ENCODE measurements at regions not wholly inside any gene's neighbourhood (a gene's known extent, or its start where the extent isn't known, plus 50 kb on each side); places are given as distances from the start of the nearest gene placed in this dataset.

GRCh38 chr1:221888218-221888617 lies 146.3 kb upstream of the DUSP10 start:
- Histone ChIP-seq H3K27ac (peak overlapping the region in 1 of 4 donors; percentile 18), H3K4me3 (no peak overlapping the region), H3K9me3 (no peaks in the 10 kb centered on the region), H3K4me1 (peaks cover 22 to 23% of the 10 kb centered on the region in 2 donors), H3K27me3 (no peaks in the 10 kb centered on the region), H3K36me3 (no peaks in the 10 kb centered on the region)
- in situ Hi-C loops (cut with MboI; ENCODE audit: low sequenced_read_pairs in 4 of 4): no loop called here
- DNase-seq: no peak
- intact Hi-C loops (cut with DNase I; ENCODE audit: low total_unique reads): loop anchor here (5.0 to 10.0 kb wide), 4 partner anchors 41 to 323 kb away; partner anchors contain the start of gene DUSP10
- TF ChIP-seq CTCF (IDR thresholded peaks at IDR 0.05 in 4 of 5, conservative IDR thresholded peaks at IDR 0.05 in 1 of 5) (no peak), POLR2A (IDR thresholded peaks at IDR 0.05) (no peak)
- ATAC-seq: no peak

GRCh38 chr1:221887758-221888157 lies 145.9 kb upstream of the DUSP10 start:
- intact Hi-C loops (cut with DNase I; ENCODE audit: low total_unique reads): loop anchor here (2.0 to 10.0 kb wide), 5 partner anchors 25 to 323 kb away; partner anchors contain the start of gene DUSP10
- Histone ChIP-seq H3K9me3 (no peaks in the 10 kb centered on the region), H3K4me3 (no peak overlapping the region), H3K4me1 (peaks cover 22 to 23% of the 10 kb centered on the region in 2 donors), H3K36me3 (no peaks in the 10 kb centered on the region), H3K27me3 (no peaks in the 10 kb centered on the region), H3K27ac (peak overlapping the region; percentile 59 to 72 (median 66))
- no peak for TF ChIP-seq POLR2A (IDR thresholded peaks at IDR 0.05)
- TF ChIP-seq CTCF (IDR thresholded peaks at IDR 0.05 in 4 of 5, conservative IDR thresholded peaks at IDR 0.05 in 1 of 5): no peak
- no peak for ATAC-seq
- DNase-seq: no peak
- in situ Hi-C loops (cut with MboI; ENCODE audit: low sequenced_read_pairs in 4 of 4): no loop called here

- Histone ChIP-seq H3K4me1 (peaks cover 22 to 23% of the 10 kb centered on the region in 2 donors), H3K27me3 (no peaks in the 10 kb centered on the region), H3K9me3 (no peaks in the 10 kb centered on the region), H3K27ac (peak overlapping the region; percentile 59 to 72 (median 66)), H3K36me3 (no peaks in the 10 kb centered on the region), H3K4me3 (peak overlapping the region in 1 of 4 donors; percentile 11)
- DNase-seq (no peak), ATAC-seq (no peak)
- in situ Hi-C loops (cut with MboI; ENCODE audit: low sequenced_read_pairs in 4 of 4) (no loop called here), intact Hi-C loops (cut with DNase I; ENCODE audit: low total_unique reads) (loop anchor here (2.0 to 10.0 kb wide), 5 partner anchors 25 to 323 kb away; partner anchors contain the start of gene DUSP10)
- TF ChIP-seq POLR2A (IDR thresholded peaks at IDR 0.05): no peak
- TF ChIP-seq CTCF (IDR thresholded peaks at IDR 0.05 in 4 of 5, conservative IDR thresholded peaks at IDR 0.05 in 1 of 5): no peak
These were observed 145.5 kb upstream of the DUSP10 start for GRCh38 chr1:221887415-221887746.

GRCh38 chr1:221886743-221887414 lies 145.0 kb upstream of the DUSP10 start:
- DNase-seq: peak; percentile 68 to 85
- TF ChIP-seq POLR2A (IDR thresholded peaks at IDR 0.05): no peak
- Histone ChIP-seq H3K36me3 (no peaks in the 10 kb centered on the region), H3K27ac (peak overlapping the region; percentile 59 to 72 (median 66)), H3K9me3 (no peaks in the 10 kb centered on the region), H3K4me3 (peak overlapping the region in 1 of 4 donors; percentile 11), H3K4me1 (peaks cover 22 to 23% of the 10 kb centered on the region in 2 donors), H3K27me3 (no peaks in the 10 kb centered on the region)
- peak; percentile 88 to 92 for ATAC-seq
- in situ Hi-C loops (cut with MboI; ENCODE audit: low sequenced_read_pairs in 4 of 4): no loop called here
- intact Hi-C loops (cut with DNase I; ENCODE audit: low total_unique reads): loop anchor here (2.0 to 10.0 kb wide), 5 partner anchors 24 to 322 kb away; partner anchors contain the start of gene DUSP10

GRCh38 chr1:221886311-221886710 lies 144.4 kb upstream of the DUSP10 start:
- in situ Hi-C loops (cut with MboI; ENCODE audit: low sequenced_read_pairs in 4 of 4) (no loop called here), intact Hi-C loops (cut with DNase I; ENCODE audit: low total_unique reads) (loop anchor here (2.0 to 10.0 kb wide), 5 partner anchors 24 to 322 kb away; partner anchors contain the start of gene DUSP10)
- no peaks in the 10 kb centered on the region for H3K9me3 ChIP-seq
- H3K36me3 ChIP-seq: no peaks in the 10 kb centered on the region
- ATAC-seq (no peak), DNase-seq (no peak)
- no peaks in the 10 kb centered on the region for H3K27me3 ChIP-seq
- H3K27ac ChIP-seq: peak overlapping the region in 1 of 4 donors; percentile 64
- H3K4me1 ChIP-seq: peaks cover 18 to 22% of the 10 kb centered on the region in 2 donors
- TF ChIP-seq CTCF (IDR thresholded peaks at IDR 0.05 in 4 of 5, conservative IDR thresholded peaks at IDR 0.05 in 1 of 5): no peak
- TF ChIP-seq POLR2A (IDR thresholded peaks at IDR 0.05): no peak
- no peak overlapping the region for H3K4me3 ChIP-seq
